ENCODE measurements at regions not wholly inside any gene's neighbourhood (a gene's known extent, or its start where the extent isn't known, plus 50 kb on each side); places are given as distances from the start of the nearest gene placed in this dataset.

GRCh38 chr6:49003348-49003747, 459.7 kb downstream of the MMUT start:
- no peak overlapping the region for H3K18ac ChIP-seq (ENCODE audit: insufficient read length, low read depth, low read length)
- no peaks in the 10 kb centered on the region for H3K9me3 ChIP-seq (ENCODE audit: control insufficient read depth, low read depth, low read length)
- H3K79me2 ChIP-seq (ENCODE audit: insufficient read depth, low read length), result no peaks in the 10 kb centered on the region
- H3K4me2 ChIP-seq (ENCODE audit: insufficient read depth, insufficient read length, low read length), result no peak overlapping the region
- no peak overlapping the region for H3K27ac ChIP-seq (ENCODE audit: insufficient read length, low read depth, low read length)
- H3K14ac ChIP-seq (ENCODE audit: insufficient read depth, low read length), result no peak overlapping the region
- H2AK5ac ChIP-seq (ENCODE audit: insufficient read length, low read length), result no peak overlapping the region
- H3K23ac ChIP-seq (ENCODE audit: insufficient read length, low read depth, low read length), result no peak overlapping the region
- no peak overlapping the region for H2BK20ac ChIP-seq (ENCODE audit: low read depth, low read length, poor library complexity, severe bottlenecking)
- H3K27ac Mint-ChIP-seq, result no peak overlapping the region
- TF ChIP-seq, protein P1, sequence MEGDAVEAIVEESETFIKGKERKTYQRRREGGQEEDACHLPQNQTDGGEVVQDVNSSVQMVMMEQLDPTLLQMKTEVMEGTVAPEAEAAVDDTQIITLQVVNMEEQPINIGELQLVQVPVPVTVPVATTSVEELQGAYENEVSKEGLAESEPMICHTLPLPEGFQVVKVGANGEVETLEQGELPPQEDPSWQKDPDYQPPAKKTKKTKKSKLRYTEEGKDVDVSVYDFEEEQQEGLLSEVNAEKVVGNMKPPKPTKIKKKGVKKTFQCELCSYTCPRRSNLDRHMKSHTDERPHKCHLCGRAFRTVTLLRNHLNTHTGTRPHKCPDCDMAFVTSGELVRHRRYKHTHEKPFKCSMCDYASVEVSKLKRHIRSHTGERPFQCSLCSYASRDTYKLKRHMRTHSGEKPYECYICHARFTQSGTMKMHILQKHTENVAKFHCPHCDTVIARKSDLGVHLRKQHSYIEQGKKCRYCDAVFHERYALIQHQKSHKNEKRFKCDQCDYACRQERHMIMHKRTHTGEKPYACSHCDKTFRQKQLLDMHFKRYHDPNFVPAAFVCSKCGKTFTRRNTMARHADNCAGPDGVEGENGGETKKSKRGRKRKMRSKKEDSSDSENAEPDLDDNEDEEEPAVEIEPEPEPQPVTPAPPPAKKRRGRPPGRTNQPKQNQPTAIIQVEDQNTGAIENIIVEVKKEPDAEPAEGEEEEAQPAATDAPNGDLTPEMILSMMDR (conservative IDR thresholded peaks at IDR 0.05), result no peak
- no peak overlapping the region for H2BK15ac ChIP-seq (ENCODE audit: low read depth, low read length)
- no peak overlapping the region for H4K91ac ChIP-seq (ENCODE audit: insufficient read length, low read depth, low read length)
- H4K8ac ChIP-seq (replicated peaks; ENCODE audit: insufficient read length, low read depth, low read length), result no peak overlapping the region
- no peak overlapping the region for H3K56ac ChIP-seq (ENCODE audit: insufficient read length, low read depth, low read length)
- WGBS (ENCODE audit: extremely low coverage, insufficient read length, low lambda C conversion rate), result no CpG with 5 or more reads among the region's 3 CpGs
- no peak overlapping the region for H3K4me3 Mint-ChIP-seq
- no peak for DNase-seq
- H2AFZ ChIP-seq (ENCODE audit: low read length), result no peak overlapping the region
- H3K9me3 Mint-ChIP-seq, result no peaks in the 10 kb centered on the region; a peak in 1 of 5 replicates
- H4K5ac ChIP-seq (ENCODE audit: insufficient read length, low read depth, low read length), result no peak overlapping the region
- no peaks in the 10 kb centered on the region for H3K4me1 ChIP-seq (ENCODE audit: insufficient read depth, low read length)
- H3K4me1 Mint-ChIP-seq, result no peaks in the 10 kb centered on the region
- H3K27me3 ChIP-seq (ENCODE audit: insufficient read depth, low read length), result no peaks in the 10 kb centered on the region
- H4K20me1 ChIP-seq (ENCODE audit: control insufficient read depth, insufficient read depth, insufficient read length), result no peaks in the 10 kb centered on the region
- no peak overlapping the region for H3T11ph ChIP-seq (ENCODE audit: low read length)
- no peak overlapping the region for H2BK120ac ChIP-seq (ENCODE audit: low read depth, low read length, poor library complexity, severe bottlenecking)
- H3K27me3 Mint-ChIP-seq (ENCODE audit: low read depth), result no peaks in the 10 kb centered on the region
- no peaks in the 10 kb centered on the region for H3K36me3 Mint-ChIP-seq (ENCODE audit: insufficient read depth in 1 of 3, low read depth in 3 of 3)
- H3K79me1 ChIP-seq (ENCODE audit: insufficient read depth, low read depth, low read length, poor library complexity, severe bottlenecking), result no peaks in the 10 kb centered on the region
- H3K23me2 ChIP-seq (ENCODE audit: insufficient read length, low read depth, low read length, poor library complexity, severe bottlenecking), result no peaks in the 10 kb centered on the region
- no peak overlapping the region for H2BK5ac ChIP-seq (ENCODE audit: insufficient read length, low read length)
- no peak overlapping the region for H3K9ac ChIP-seq (ENCODE audit: extremely low read depth, insufficient read length, low read length)
- no peak overlapping the region for H3K4ac ChIP-seq (ENCODE audit: low read depth, low read length)
- H2BK12ac ChIP-seq (ENCODE audit: insufficient read length, low read depth, low read length), result no peak overlapping the region

All from H9 (cell line).